Panc1 (cell line): ENCODE measurements at regions not wholly inside any gene's neighbourhood (a gene's known extent, or its start where the extent isn't known, plus 50 kb on each side); places are given as distances from the start of the nearest gene placed in this dataset.
"Not testable (repeated sequence)": the region's sequence is repeated elsewhere in the genome, so short reads cannot be mapped to it uniquely, and the experiment has no call there.

ENCODE experiments used
- ATAC-seq: fragments of 200-7000 bp; cut with Tn5 transposase; 2 replicates; pipeline ENCODE4 v1.9.1; 2020; ENCODE audit warnings: mild to moderate bottlenecking, moderate library complexity
- BruUV-seq: library from RNA; stranded (reverse); fragments of 400-500 nt; replicated peaks from 2 replicates; lab custom pipeline; 2021; lab: Mats Ljungman, UMichigan
- CTCF ChIA-PET: fragments of 300-600 bp; sonication (Branson Sonifier 250); formaldehyde crosslinking; loops from one replicate; lab custom pipeline; 2022; ENCODE audit warnings: antibody characterized with exemption; lab: Charles Lee
- POLR2A ChIA-PET: fragments of 300-600 bp; sonication (Branson Sonifier 250); formaldehyde crosslinking; loops from one replicate; lab custom pipeline; 2022; ENCODE audit warnings: antibody characterized with exemption; lab: Charles Lee
- DNase-seq: peaks from one replicate; pipeline ENCODE4 v3.0.0-alpha.2; 2010; ENCODE audit warnings: low read depth, low spot score
- H3K27ac ChIP-seq: 2 replicates; pipeline ENCODE4 v1.5.1; 2011; ENCODE audit warnings: mild to moderate bottlenecking, low read length, inconsistent platforms
- H3K27me3 ChIP-seq: fragments of 200-500 bp; sonication (Bioruptor generic); 2 replicates; pipeline ENCODE4 v1.6.0; 2014; ENCODE audit warnings: low read length, inconsistent platforms; ENCODE audit not compliant: control insufficient read depth, insufficient read depth
- H3K36me3 ChIP-seq: fragments of 200-500 bp; sonication (Bioruptor generic); 2 replicates; pipeline ENCODE4 v1.5.1; 2014; ENCODE audit warnings: inconsistent platforms, mild to moderate bottlenecking, low read length, moderate library complexity; ENCODE audit not compliant: control insufficient read depth, insufficient read depth
- H3K4me1 ChIP-seq: 2 replicates; pipeline ENCODE4 v1.5.1; 2011; ENCODE audit warnings: inconsistent platforms, mild to moderate bottlenecking, low read length, moderate library complexity; ENCODE audit not compliant: control insufficient read depth, insufficient read depth
- H3K4me3 ChIP-seq, 2 experiments: 2 replicates each; pipeline ENCODE4 v1.5.1; 2011 to 2012; ENCODE audit warnings: low read depth in 2 of 2, low read length in 2 of 2, mild to moderate bottlenecking in 2 of 2, inconsistent platforms in 1 of 2, moderate library complexity in 1 of 2
- H3K9me3 ChIP-seq: fragments of 200-500 bp; sonication (Bioruptor generic); 2 replicates; pipeline ENCODE4 v1.5.1; 2014; ENCODE audit warnings: low read depth, mild to moderate bottlenecking, inconsistent platforms, low read length, moderate library complexity; ENCODE audit not compliant: control insufficient read depth, insufficient read depth
- POLR2AphosphoS5 ChIP-seq: IDR thresholded peaks from 2 replicates; pipeline ENCODE4 v1.6.1; 2012; ENCODE audit warnings: mild to moderate bottlenecking, low read depth, low read length, moderate library complexity
- SIN3A ChIP-seq: IDR thresholded peaks from 2 replicates; pipeline ENCODE4 v1.6.1; 2012; ENCODE audit warnings: low read depth, mild to moderate bottlenecking, low read length, moderate library complexity, borderline replicate concordance; ENCODE audit not compliant: insufficient read depth
- TCF7L2 ChIP-seq: IDR thresholded peaks from 2 replicates; pipeline ENCODE4 v1.6.1; 2011; ENCODE audit warnings: mild to moderate bottlenecking, low read depth, low read length, inconsistent platforms
- in situ Hi-C: cut with HindIII; loops from 2 replicates; pipeline ENCODE4 v1.10.0; 2016; ENCODE audit warnings: low sequenced_read_pairs, low pct_unique_long_range_greater_than_20kb
- intact Hi-C: fragments of 100-400 bp; cut with micrococcal nuclease; formaldehyde crosslinking; loops from one replicate; pipeline ENCODE4 v1.10.0; 2022; ENCODE audit not compliant: unreplicated experiment
- TF ChIP-seq, protein P1 (sequence below), 2 experiments: IDR thresholded peaks; 2 replicates each; pipeline ENCODE4 v1.6.1; 2011 to 2012; ENCODE audit warnings: low read depth in 2 of 2, control low read depth in 1 of 2, low read length in 1 of 2, mild to moderate bottlenecking in 1 of 2, moderate library complexity in 1 of 2; ENCODE audit not compliant: insufficient read depth in 1 of 2
- TF ChIP-seq, protein P2 (sequence below): fragments of 450-650 bp; IDR thresholded peaks from 2 replicates; pipeline ENCODE4 v1.5.1; 2017; ENCODE audit warnings: mild to moderate bottlenecking

DNA sequence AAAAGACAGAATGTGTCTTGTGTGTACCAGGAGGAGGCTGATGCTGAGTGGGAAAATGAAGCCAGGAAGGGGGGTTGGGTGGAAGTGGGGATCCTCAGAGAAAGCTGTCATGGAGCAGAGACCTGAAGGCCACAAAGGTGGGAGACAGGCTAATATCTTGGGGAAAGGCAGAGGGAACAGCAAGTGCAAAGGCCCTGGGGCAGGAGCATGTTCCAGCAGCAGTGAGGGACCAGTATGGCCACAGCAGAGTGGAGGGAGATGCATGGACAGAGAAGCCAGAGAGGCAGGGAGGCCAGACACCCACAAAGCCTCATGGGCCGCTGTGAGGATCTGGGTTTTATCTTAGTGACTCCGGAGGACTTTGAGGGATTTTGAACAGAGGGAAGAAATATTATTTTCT, 254.2 kb upstream of the SULF2 start:
- Histone ChIP-seq H3K4me3 (no peak overlapping the region), H3K27ac (no peak overlapping the region), H3K36me3 (no peaks in the 10 kb centered on the region), H3K4me1 (no peaks in the 10 kb centered on the region), H3K9me3 (no peaks in the 10 kb centered on the region), H3K27me3 (no peaks in the 10 kb centered on the region)
- in situ Hi-C loops = no loop called here
- POLR2A ChIA-PET = no interaction called here
- DNase-seq (no peak), ATAC-seq (no peak)
- CTCF ChIA-PET = no interaction called here
- TF ChIP-seq TCF7L2 = no peak
- TF ChIP-seq SIN3A = no peak
- TF ChIP-seq, protein P1, sequence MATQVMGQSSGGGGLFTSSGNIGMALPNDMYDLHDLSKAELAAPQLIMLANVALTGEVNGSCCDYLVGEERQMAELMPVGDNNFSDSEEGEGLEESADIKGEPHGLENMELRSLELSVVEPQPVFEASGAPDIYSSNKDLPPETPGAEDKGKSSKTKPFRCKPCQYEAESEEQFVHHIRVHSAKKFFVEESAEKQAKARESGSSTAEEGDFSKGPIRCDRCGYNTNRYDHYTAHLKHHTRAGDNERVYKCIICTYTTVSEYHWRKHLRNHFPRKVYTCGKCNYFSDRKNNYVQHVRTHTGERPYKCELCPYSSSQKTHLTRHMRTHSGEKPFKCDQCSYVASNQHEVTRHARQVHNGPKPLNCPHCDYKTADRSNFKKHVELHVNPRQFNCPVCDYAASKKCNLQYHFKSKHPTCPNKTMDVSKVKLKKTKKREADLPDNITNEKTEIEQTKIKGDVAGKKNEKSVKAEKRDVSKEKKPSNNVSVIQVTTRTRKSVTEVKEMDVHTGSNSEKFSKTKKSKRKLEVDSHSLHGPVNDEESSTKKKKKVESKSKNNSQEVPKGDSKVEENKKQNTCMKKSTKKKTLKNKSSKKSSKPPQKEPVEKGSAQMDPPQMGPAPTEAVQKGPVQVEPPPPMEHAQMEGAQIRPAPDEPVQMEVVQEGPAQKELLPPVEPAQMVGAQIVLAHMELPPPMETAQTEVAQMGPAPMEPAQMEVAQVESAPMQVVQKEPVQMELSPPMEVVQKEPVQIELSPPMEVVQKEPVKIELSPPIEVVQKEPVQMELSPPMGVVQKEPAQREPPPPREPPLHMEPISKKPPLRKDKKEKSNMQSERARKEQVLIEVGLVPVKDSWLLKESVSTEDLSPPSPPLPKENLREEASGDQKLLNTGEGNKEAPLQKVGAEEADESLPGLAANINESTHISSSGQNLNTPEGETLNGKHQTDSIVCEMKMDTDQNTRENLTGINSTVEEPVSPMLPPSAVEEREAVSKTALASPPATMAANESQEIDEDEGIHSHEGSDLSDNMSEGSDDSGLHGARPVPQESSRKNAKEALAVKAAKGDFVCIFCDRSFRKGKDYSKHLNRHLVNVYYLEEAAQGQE (IDR thresholded peaks at IDR 0.05; ENCODE audit: insufficient read depth in 1 of 2, low read depth in 2 of 2, low read length in 1 of 2) = no peak
- TF ChIP-seq, protein P2, sequence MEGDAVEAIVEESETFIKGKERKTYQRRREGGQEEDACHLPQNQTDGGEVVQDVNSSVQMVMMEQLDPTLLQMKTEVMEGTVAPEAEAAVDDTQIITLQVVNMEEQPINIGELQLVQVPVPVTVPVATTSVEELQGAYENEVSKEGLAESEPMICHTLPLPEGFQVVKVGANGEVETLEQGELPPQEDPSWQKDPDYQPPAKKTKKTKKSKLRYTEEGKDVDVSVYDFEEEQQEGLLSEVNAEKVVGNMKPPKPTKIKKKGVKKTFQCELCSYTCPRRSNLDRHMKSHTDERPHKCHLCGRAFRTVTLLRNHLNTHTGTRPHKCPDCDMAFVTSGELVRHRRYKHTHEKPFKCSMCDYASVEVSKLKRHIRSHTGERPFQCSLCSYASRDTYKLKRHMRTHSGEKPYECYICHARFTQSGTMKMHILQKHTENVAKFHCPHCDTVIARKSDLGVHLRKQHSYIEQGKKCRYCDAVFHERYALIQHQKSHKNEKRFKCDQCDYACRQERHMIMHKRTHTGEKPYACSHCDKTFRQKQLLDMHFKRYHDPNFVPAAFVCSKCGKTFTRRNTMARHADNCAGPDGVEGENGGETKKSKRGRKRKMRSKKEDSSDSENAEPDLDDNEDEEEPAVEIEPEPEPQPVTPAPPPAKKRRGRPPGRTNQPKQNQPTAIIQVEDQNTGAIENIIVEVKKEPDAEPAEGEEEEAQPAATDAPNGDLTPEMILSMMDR = no peak
- intact Hi-C loops = no loop called here
- BruUV-seq = no TSS peak

DNA sequence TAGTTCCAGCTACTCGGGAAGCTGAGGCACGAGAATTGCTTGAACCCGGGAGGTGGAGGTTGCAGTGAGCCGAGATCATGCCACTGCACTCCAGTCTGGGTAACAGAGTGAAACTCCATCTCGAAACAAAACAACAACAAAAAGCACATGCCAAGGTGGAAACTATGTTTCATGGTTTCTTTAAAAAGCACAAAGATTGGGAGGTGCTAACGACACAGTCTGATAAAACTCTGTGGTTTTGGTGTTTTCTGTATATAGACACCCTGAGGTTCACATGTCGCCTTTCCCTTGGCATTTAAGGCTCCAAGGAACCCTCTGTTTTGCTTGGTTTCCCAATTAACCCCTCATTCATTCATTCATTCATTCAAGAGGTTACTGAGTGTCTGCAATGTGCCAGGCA, 253.4 kb upstream of the SULF2 start:
- TF ChIP-seq TCF7L2 (no peak), POLR2AphosphoS5 (no peak), SIN3A (no peak)
- TF ChIP-seq, protein P2 = no peak
- TF ChIP-seq, protein P1 (IDR thresholded peaks at IDR 0.05; ENCODE audit: insufficient read depth in 1 of 2, low read depth in 2 of 2, low read length in 1 of 2) = no peak
- intact Hi-C loops = no loop called here
- H3K4me1 ChIP-seq = no peaks in the 10 kb centered on the region
- ChIA-PET CTCF (no interaction called here), POLR2A (no interaction called here)
- no peak for DNase-seq
- in situ Hi-C loops = no loop called here
- H3K9me3 ChIP-seq = no peaks in the 10 kb centered on the region
- ATAC-seq = no peak
- H3K27me3 ChIP-seq = no peaks in the 10 kb centered on the region
- no peak overlapping the region for H3K27ac ChIP-seq
- no peak overlapping the region for H3K4me3 ChIP-seq
- BruUV-seq = no TSS peak
- H3K36me3 ChIP-seq = no peaks in the 10 kb centered on the region

GRCh38 chr20:48037798-48038197, 252.5 kb upstream of the SULF2 start:
- CTCF ChIA-PET, H3K4me1 ChIP-seq, H3K9me3 ChIP-seq, intact Hi-C loops, POLR2A ChIA-PET, in situ Hi-C loops, BruUV-seq, DNase-seq, H3K27ac ChIP-seq, H3K36me3 ChIP-seq, ATAC-seq, H3K4me3 ChIP-seq, H3K27me3 ChIP-seq: not testable (repeated sequence)
